Peyer's patch (tissue), 4 donors: ENCODE measurements at regions not wholly inside any gene's neighbourhood (a gene's known extent, or its start where the extent isn't known, plus 50 kb on each side); places are given as distances from the start of the nearest gene placed in this dataset.
"Not testable (repeated sequence)": the region's sequence is repeated elsewhere in the genome, so short reads cannot be mapped to it uniquely, and the experiment has no call there.

ENCODE experiments used
- DNase-seq, 3 donors: peaks; one replicate each; pipeline ENCODE4 v3.0.0-alpha.2; 2017 to 2019
- H3K27ac ChIP-seq, 4 donors: fragments of 200-600 bp; sonication (generic); one replicate each; pipeline ENCODE4 v1.5.1; 2016 to 2019
- H3K27me3 ChIP-seq, 2 donors: fragments of 200-600 bp; sonication (generic); one replicate each; pipeline ENCODE4 v1.5.1; 2019
- H3K36me3 ChIP-seq, 3 donors: fragments of 200-600 bp; sonication (generic); one replicate each; pipeline ENCODE4 v1.5.1; 2016 to 2019
- H3K4me1 ChIP-seq, 4 donors: fragments of 200-600 bp; sonication (generic); one replicate each; pipeline ENCODE4 v1.5.1; 2016 to 2019
- H3K4me3 ChIP-seq, 4 donors: fragments of 200-600 bp; sonication (generic); 1 replicate in 3 of 4; 2 replicates in 1 of 4; pipeline ENCODE4 v1.5.1; 2016 to 2019; ENCODE audit warnings: mild to moderate bottlenecking in 1 of 4
- H3K9me3 ChIP-seq, 4 donors: fragments of 200-600 bp; sonication (generic); one replicate each; pipeline ENCODE4 v1.5.1; 2016 to 2019; ENCODE audit warnings: mild to moderate bottlenecking in 1 of 4
- POLR2A ChIP-seq, 2 donors: fragments of 450-650 bp; IDR thresholded peaks; one replicate each; pipeline ENCODE4 v1.5.1; 2017; ENCODE audit warnings: antibody characterized with exemption in 2 of 2, mild to moderate bottlenecking in 2 of 2, moderate library complexity in 2 of 2
- TF ChIP-seq, protein P1 (sequence below), 6 experiments: fragments of 450-650 bp in 4 of 6; fragments of 200-600 bp in 2 of 6; sonication (generic) in 1 of 6; IDR thresholded peaks; one replicate each; pipeline ENCODE4 v1.5.1; 2017 to 2019; ENCODE audit warnings: antibody characterized with exemption in 6 of 6, mild to moderate bottlenecking in 3 of 6, moderate library complexity in 1 of 6

DNA sequence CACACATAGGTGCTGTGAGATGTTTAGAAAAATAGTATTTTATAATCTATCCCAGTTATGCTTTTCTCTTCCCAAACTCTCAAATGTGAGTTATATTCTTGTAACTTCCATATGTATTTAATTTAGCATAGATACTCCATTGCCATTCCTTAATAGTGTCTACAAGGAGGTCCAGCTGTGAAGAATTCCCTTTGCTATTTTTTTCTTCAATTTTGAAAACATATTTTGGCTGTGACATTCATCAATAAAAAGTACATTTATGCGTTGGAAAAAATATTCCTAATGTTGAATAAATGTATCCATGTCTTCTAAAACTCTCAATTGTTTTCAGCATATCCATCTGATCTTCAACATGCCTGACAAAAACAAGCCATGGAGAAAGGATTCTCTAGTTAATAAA is 1402.0 kb upstream of the SEL1L start:
- Histone ChIP-seq H3K9me3 (no peaks in the 10 kb centered on the region), H3K36me3 (no peaks in the 10 kb centered on the region), H3K4me1 (no peaks in the 10 kb centered on the region), H3K27ac (no peak overlapping the region), H3K4me3 (no peak overlapping the region), H3K27me3 (no peaks in the 10 kb centered on the region)
- DNase-seq, result no peak
- TF ChIP-seq, protein P1, sequence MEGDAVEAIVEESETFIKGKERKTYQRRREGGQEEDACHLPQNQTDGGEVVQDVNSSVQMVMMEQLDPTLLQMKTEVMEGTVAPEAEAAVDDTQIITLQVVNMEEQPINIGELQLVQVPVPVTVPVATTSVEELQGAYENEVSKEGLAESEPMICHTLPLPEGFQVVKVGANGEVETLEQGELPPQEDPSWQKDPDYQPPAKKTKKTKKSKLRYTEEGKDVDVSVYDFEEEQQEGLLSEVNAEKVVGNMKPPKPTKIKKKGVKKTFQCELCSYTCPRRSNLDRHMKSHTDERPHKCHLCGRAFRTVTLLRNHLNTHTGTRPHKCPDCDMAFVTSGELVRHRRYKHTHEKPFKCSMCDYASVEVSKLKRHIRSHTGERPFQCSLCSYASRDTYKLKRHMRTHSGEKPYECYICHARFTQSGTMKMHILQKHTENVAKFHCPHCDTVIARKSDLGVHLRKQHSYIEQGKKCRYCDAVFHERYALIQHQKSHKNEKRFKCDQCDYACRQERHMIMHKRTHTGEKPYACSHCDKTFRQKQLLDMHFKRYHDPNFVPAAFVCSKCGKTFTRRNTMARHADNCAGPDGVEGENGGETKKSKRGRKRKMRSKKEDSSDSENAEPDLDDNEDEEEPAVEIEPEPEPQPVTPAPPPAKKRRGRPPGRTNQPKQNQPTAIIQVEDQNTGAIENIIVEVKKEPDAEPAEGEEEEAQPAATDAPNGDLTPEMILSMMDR (IDR thresholded peaks at IDR 0.05), result no peak
- no peak for TF ChIP-seq POLR2A (IDR thresholded peaks at IDR 0.05)

DNA sequence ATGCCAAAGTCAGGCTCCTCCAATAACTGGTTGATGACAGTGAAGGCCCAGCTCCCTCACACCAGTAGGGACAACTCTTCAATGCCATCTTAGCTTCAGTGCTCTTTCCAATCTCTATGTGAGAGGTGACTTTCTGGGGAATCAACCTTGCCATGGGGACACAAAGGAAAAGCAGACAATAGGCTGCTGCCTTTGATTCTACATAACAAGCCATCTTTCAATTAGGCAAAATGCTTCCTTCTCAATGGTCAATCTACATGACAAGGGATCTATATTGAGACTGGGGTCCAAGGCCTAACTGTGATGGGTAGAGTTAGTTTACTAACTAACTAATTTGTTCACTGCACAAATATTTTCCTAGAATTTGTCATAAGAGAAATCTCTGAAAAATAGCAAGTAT is 1417.5 kb upstream of the SEL1L start:
- Histone ChIP-seq H3K27ac (no peak overlapping the region), H3K9me3 (no peaks in the 10 kb centered on the region), H3K4me1 (no peaks in the 10 kb centered on the region), H3K27me3 (no peaks in the 10 kb centered on the region), H3K4me3 (no peak overlapping the region), H3K36me3 (no peaks in the 10 kb centered on the region)
- TF ChIP-seq POLR2A (IDR thresholded peaks at IDR 0.05), result no peak
- TF ChIP-seq, protein P1 (IDR thresholded peaks at IDR 0.05), result no peak
- DNase-seq, result no peak

DNA sequence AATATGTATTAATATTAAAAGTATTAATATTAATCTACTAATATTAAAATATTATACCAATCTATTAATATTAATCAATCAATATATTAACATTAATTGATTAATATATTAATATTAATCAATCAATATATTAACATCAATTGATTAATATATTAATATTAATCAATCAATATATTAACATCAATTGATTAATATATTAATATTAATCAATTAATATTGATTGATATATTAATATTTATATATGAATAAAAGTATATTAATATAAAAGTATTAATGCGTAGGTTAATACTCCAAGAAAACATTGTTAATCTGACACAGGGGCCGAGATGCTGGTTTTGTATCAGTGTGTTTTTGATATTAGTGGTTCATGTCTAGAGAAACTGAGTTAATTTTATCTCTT is 1430.1 kb upstream of the SEL1L start:
- H3K36me3 ChIP-seq, result no peaks in the 10 kb centered on the region
- DNase-seq, result no peak
- H3K4me1 ChIP-seq, result no peaks in the 10 kb centered on the region
- H3K9me3 ChIP-seq, result peaks cover 0 to 2% (median 0%) of the 10 kb centered on the region in 4 donors
- TF ChIP-seq POLR2A (IDR thresholded peaks at IDR 0.05), result no peak
- TF ChIP-seq, protein P1 (IDR thresholded peaks at IDR 0.05), result no peak
- H3K4me3 ChIP-seq, result no peak overlapping the region
- H3K27me3 ChIP-seq, result no peaks in the 10 kb centered on the region
- H3K27ac ChIP-seq, result no peak overlapping the region

DNA sequence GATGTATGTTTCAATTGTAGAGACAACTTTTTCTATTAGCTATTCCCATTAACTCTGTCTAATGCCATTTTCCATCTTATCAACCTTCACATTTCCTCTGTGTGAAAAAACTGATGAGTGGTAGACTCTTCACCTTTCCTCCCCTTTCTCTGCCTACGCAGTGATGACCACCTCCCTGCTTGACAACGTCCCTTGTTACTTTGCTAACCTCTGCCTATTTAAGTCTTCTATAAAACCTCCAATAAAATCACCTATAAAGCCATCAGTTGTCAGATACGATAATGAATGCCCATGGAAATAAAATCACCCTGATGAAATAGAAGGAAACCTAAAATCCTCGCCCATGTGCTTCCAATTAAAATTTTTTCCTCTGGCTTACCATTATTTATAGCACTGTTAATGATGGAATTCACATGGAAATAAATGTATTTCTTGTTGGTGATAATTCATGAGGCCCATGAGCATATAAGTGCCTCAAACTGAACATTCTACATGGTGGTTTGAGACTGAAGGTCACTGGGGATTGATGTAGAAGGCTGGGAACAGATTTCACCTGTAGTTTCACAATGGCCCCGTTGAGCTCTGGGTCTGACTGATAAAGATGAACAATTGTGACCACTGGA is 1454.0 kb upstream of the SEL1L start:
- H3K9me3 ChIP-seq, result peaks cover 0 to 3% (median 0%) of the 10 kb centered on the region in 4 donors
- TF ChIP-seq, protein P1 (IDR thresholded peaks at IDR 0.05), result no peak
- TF ChIP-seq POLR2A (IDR thresholded peaks at IDR 0.05), result no peak

DNA sequence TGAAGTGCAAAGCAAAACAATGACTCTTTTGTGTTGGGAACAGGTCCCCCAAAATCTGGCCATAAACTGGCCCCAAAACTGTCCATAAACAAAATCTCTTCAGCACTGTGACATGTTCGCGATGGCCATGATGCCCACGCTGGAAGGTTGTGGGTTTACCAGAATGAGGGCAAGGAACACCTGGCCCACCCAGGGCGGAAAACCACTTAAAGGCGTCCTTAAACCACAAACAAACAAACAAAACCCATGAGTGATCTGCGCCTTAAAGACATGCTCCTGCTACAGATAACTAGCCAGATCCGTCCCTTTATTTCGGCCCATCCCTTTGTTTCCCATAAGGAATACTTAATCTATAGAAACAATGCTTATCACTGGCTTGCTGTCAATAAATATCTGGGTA is 1460.9 kb upstream of the SEL1L start:
- not testable (repeated sequence) for H3K27ac ChIP-seq, H3K4me3 ChIP-seq, H3K4me1 ChIP-seq, DNase-seq, H3K36me3 ChIP-seq, H3K9me3 ChIP-seq, H3K27me3 ChIP-seq

More for the DNA sequence above, 1454.0 kb upstream of the SEL1L start:
- Histone ChIP-seq H3K4me3 (no peak overlapping the region), H3K27ac (no peak overlapping the region), H3K4me1 (no peaks in the 10 kb centered on the region), H3K27me3 (no peaks in the 10 kb centered on the region), H3K36me3 (no peaks in the 10 kb centered on the region)
- no peak for DNase-seq

DNA sequence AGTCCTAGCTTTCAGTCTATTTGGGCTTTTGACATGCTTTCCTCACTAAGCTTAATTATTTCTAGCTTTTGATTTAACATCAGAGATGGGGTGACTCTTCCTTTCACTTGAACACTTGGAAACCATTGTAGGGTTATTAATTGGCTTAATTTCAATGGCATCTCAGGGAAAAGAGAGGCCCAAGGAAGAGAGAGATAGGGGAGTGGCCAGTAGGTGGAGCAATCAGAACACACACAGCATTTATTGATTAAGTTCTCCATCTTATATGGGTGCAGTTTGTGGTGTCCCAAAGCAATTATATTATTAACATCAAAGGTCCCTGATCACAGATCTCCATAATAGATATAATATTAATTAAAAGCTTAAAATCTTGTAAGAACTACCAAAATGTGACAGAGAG is 1466.1 kb upstream of the SEL1L start:
- no peak for DNase-seq
- no peak overlapping the region for H3K4me3 ChIP-seq
- no peak for TF ChIP-seq POLR2A (IDR thresholded peaks at IDR 0.05)
- TF ChIP-seq, protein P1 (IDR thresholded peaks at IDR 0.05), result no peak

More for the DNA sequence above, 1466.1 kb upstream of the SEL1L start:
- H3K9me3 ChIP-seq, result no peaks in the 10 kb centered on the region
- no peaks in the 10 kb centered on the region for H3K4me1 ChIP-seq
- no peaks in the 10 kb centered on the region for H3K27me3 ChIP-seq
- no peaks in the 10 kb centered on the region for H3K36me3 ChIP-seq
- no peak overlapping the region for H3K27ac ChIP-seq
